SJSA1 (cell line): ENCODE measurements at regions not wholly inside any gene's neighbourhood (a gene's known extent, or its start where the extent isn't known, plus 50 kb on each side); places are given as distances from the start of the nearest gene placed in this dataset.

Source experiments
- DNase-seq, 2 experiments: peaks; one replicate each; pipeline ENCODE4 v3.0.0-alpha.2; 2015 to 2020; ENCODE audit warnings: low spot score in 2 of 2, low read depth in 1 of 2
- H3K27ac ChIP-seq: fragments of 250-450 bp; sonication (Bioruptor Pico); 2 replicates; pipeline ENCODE4 v1.5.1; 2020; ENCODE audit warnings: mild to moderate bottlenecking, moderate library complexity
- H3K27me3 ChIP-seq: fragments of 250-450 bp; sonication (Bioruptor Pico); replicated peaks from 2 replicates; pipeline ENCODE4 v1.5.1; 2020; ENCODE audit warnings: mild to moderate bottlenecking, moderate library complexity
- H3K36me3 ChIP-seq: fragments of 250-450 bp; sonication (Bioruptor Pico); 2 replicates; pipeline ENCODE4 v1.5.1; 2020; ENCODE audit warnings: mild to moderate bottlenecking
- H3K4me1 ChIP-seq: fragments of 250-450 bp; sonication (Bioruptor Pico); replicated peaks from 2 replicates; pipeline ENCODE4 v1.6.1; 2021; ENCODE audit warnings: mild to moderate bottlenecking
- H3K4me3 ChIP-seq: fragments of 250-450 bp; sonication (Bioruptor Pico); 2 replicates; pipeline ENCODE4 v1.5.1; 2020; ENCODE audit warnings: mild to moderate bottlenecking
- H3K9me3 ChIP-seq: fragments of 250-450 bp; sonication (Bioruptor Pico); replicated peaks from 2 replicates; pipeline ENCODE4 v1.5.1; 2020; ENCODE audit warnings: mild to moderate bottlenecking

GRCh38 chr4:120636120-120636630 lies 286.4 kb downstream of the PRDM5 start:
- H3K27me3 ChIP-seq = no peaks in the 10 kb centered on the region
- DNase-seq = no peak
- no peak overlapping the region for H3K4me3 ChIP-seq
- H3K27ac ChIP-seq = no peak overlapping the region
- H3K36me3 ChIP-seq = no peaks in the 10 kb centered on the region
- H3K9me3 ChIP-seq = no peaks in the 10 kb centered on the region
- no peaks in the 10 kb centered on the region for H3K4me1 ChIP-seq

- no peaks in the 10 kb centered on the region for H3K4me1 ChIP-seq
- H3K36me3 ChIP-seq = no peaks in the 10 kb centered on the region
- H3K9me3 ChIP-seq = no peaks in the 10 kb centered on the region
- no peak overlapping the region for H3K4me3 ChIP-seq
- H3K27me3 ChIP-seq = no peaks in the 10 kb centered on the region
- no peak for DNase-seq
- no peak overlapping the region for H3K27ac ChIP-seq
These were observed 288.7 kb downstream of the PRDM5 start for GRCh38 chr4:120633810-120634209.

GRCh38 chr4:120630427-120630826 lies 292.1 kb downstream of the PRDM5 start:
- H3K27ac ChIP-seq = no peak overlapping the region
- H3K4me3 ChIP-seq = no peak overlapping the region
- H3K9me3 ChIP-seq = no peaks in the 10 kb centered on the region
- H3K27me3 ChIP-seq = no peaks in the 10 kb centered on the region
- DNase-seq = no peak
- H3K36me3 ChIP-seq = no peaks in the 10 kb centered on the region
- no peaks in the 10 kb centered on the region for H3K4me1 ChIP-seq

- no peak for DNase-seq
- Histone ChIP-seq H3K4me1 (no peaks in the 10 kb centered on the region), H3K36me3 (no peaks in the 10 kb centered on the region), H3K9me3 (no peaks in the 10 kb centered on the region), H3K27me3 (no peaks in the 10 kb centered on the region), H3K27ac (no peak overlapping the region), H3K4me3 (no peak overlapping the region)
These were observed 292.9 kb downstream of the PRDM5 start for GRCh38 chr4:120629546-120630108.

GRCh38 chr4:120622601-120623000 lies 299.9 kb downstream of the PRDM5 start:
- no peaks in the 10 kb centered on the region for H3K9me3 ChIP-seq
- no peak overlapping the region for H3K4me3 ChIP-seq
- no peak for DNase-seq

DNA sequence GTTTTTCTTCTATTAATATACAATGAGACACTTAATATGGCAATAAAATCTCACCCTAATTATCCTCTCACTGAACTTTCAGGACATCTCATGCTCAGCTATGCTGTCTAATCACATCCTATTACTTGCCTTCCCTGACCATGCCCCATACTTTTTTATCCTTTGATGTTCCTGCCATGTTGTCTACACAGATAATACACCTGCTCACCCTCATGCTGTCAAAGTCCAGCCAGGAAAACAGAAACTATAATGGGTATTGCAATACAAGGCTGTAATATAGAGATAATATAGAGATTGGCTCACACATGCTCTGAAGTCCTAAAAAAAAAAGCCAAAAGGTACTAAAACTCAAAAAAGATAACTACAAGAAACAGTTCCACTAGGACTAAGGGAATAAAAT lies 305.4 kb downstream of the PRDM5 start:
- DNase-seq = no peak
- H3K27me3 ChIP-seq = no peaks in the 10 kb centered on the region
- no peaks in the 10 kb centered on the region for H3K36me3 ChIP-seq
- H3K4me3 ChIP-seq = no peak overlapping the region
- no peak overlapping the region for H3K27ac ChIP-seq
- H3K9me3 ChIP-seq = no peaks in the 10 kb centered on the region
- no peaks in the 10 kb centered on the region for H3K4me1 ChIP-seq

More at GRCh38 chr4:120622601-120623000, 299.9 kb downstream of the PRDM5 start:
- H3K36me3 ChIP-seq = no peaks in the 10 kb centered on the region
- no peak overlapping the region for H3K27ac ChIP-seq
- no peaks in the 10 kb centered on the region for H3K27me3 ChIP-seq
- no peaks in the 10 kb centered on the region for H3K4me1 ChIP-seq

- Histone ChIP-seq H3K27me3 (no peaks in the 10 kb centered on the region), H3K9me3 (no peaks in the 10 kb centered on the region), H3K4me1 (no peaks in the 10 kb centered on the region), H3K27ac (no peak overlapping the region), H3K4me3 (no peak overlapping the region), H3K36me3 (no peaks in the 10 kb centered on the region)
- DNase-seq = no peak
These were observed 306.5 kb downstream of the PRDM5 start for GRCh38 chr4:120616041-120616440.

GRCh38 chr4:120613778-120614177 lies 308.7 kb downstream of the PRDM5 start:
- Histone ChIP-seq H3K9me3 (no peaks in the 10 kb centered on the region), H3K27ac (no peak overlapping the region), H3K4me3 (no peak overlapping the region), H3K36me3 (no peaks in the 10 kb centered on the region), H3K4me1 (no peaks in the 10 kb centered on the region), H3K27me3 (no peaks in the 10 kb centered on the region)
- DNase-seq = no peak

DNA sequence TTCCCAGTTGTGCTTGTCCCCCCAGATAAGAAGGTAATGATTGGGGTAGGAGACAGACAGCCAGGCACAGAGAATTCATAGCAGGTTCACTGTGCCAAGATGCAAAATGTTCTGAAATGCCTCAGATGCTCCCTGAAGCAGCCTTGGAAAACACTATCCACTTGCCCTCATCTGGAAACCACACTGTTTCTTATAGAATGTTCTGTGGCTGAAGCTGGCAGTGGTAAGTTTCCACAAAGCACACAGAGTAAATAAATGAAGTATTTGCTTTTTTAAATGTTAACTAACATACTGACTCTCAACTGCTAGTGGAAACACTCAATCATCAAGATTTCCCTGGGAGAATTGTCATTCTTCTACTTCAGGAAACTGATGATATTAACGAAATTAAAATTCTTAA lies 311.4 kb downstream of the PRDM5 start:
- H3K27me3 ChIP-seq = no peaks in the 10 kb centered on the region
- no peak overlapping the region for H3K4me3 ChIP-seq
- H3K9me3 ChIP-seq = no peaks in the 10 kb centered on the region
- H3K27ac ChIP-seq = no peak overlapping the region
- no peaks in the 10 kb centered on the region for H3K4me1 ChIP-seq
- no peaks in the 10 kb centered on the region for H3K36me3 ChIP-seq
- DNase-seq = no peak

GRCh38 chr4:120591038-120591437 lies 331.5 kb downstream of the PRDM5 start:
- no peaks in the 10 kb centered on the region for H3K4me1 ChIP-seq

DNA sequence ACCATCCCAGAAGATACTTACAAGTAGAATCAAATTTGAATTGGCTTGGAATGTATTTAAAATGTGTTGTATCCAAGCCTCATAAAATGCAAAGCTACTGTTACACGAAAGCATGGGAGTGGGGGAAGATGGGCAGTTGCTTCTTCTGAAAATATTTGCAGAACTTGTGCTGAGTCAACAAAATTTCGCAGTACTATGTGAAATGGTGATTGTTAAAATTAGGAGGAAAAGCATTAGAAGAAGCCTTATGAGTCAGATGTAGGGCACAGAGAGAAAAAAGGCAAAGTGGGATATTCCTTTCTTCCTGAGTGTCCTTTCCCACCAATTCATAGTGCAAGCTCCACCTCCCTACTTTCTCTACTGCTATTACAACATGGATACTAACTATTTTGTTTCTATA lies 332.7 kb downstream of the PRDM5 start:
- H3K4me1 ChIP-seq = no peaks in the 10 kb centered on the region
- no peaks in the 10 kb centered on the region for H3K27me3 ChIP-seq
- no peaks in the 10 kb centered on the region for H3K9me3 ChIP-seq
- no peak for DNase-seq
- no peaks in the 10 kb centered on the region for H3K36me3 ChIP-seq
- H3K4me3 ChIP-seq = no peak overlapping the region
- H3K27ac ChIP-seq = no peak overlapping the region

More at GRCh38 chr4:120591038-120591437, 331.5 kb downstream of the PRDM5 start:
- no peaks in the 10 kb centered on the region for H3K27me3 ChIP-seq
- H3K36me3 ChIP-seq = no peaks in the 10 kb centered on the region
- no peak overlapping the region for H3K27ac ChIP-seq
- DNase-seq = no peak
- H3K4me3 ChIP-seq = no peak overlapping the region
- H3K9me3 ChIP-seq = no peaks in the 10 kb centered on the region

GRCh38 chr4:120568731-120569130 lies 353.8 kb downstream of the PRDM5 start:
- no peaks in the 10 kb centered on the region for H3K4me1 ChIP-seq
- no peak for DNase-seq
- H3K4me3 ChIP-seq = no peak overlapping the region
- no peaks in the 10 kb centered on the region for H3K27me3 ChIP-seq
- H3K9me3 ChIP-seq = no peaks in the 10 kb centered on the region
- H3K27ac ChIP-seq = no peak overlapping the region
- H3K36me3 ChIP-seq = no peaks in the 10 kb centered on the region

DNA sequence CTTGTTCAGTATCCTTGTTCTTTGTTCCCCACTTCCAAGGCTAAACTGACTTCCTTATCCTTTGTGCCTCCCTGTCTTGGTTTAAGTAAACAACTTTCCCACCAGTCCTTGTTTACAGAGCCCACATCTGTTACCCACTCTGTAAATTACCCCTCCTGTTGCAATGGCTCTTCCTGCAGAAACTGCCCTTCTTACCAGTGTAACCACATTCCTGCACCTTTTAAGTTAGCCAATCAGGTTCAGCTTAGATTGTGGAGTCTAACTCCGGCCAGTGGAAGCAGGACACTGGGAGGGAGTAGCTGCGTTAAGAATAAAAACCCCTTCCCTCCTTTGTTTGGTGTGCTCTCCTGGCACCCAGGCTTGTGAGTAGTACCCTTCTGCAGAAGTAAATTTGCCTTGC lies 360.9 kb downstream of the PRDM5 start:
- Histone ChIP-seq H3K36me3 (no peaks in the 10 kb centered on the region), H3K4me3 (no peak overlapping the region), H3K27me3 (no peaks in the 10 kb centered on the region), H3K4me1 (no peaks in the 10 kb centered on the region), H3K9me3 (no peaks in the 10 kb centered on the region), H3K27ac (no peak overlapping the region)
- DNase-seq = no peak

- no peaks in the 10 kb centered on the region for H3K36me3 ChIP-seq
- no peak overlapping the region for H3K4me3 ChIP-seq
- no peaks in the 10 kb centered on the region for H3K4me1 ChIP-seq
- no peaks in the 10 kb centered on the region for H3K27me3 ChIP-seq
- DNase-seq = no peak
- H3K27ac ChIP-seq = no peak overlapping the region
- H3K9me3 ChIP-seq = no peaks in the 10 kb centered on the region; the same call in 1 of the 2 replicates
These were observed 365.2 kb downstream of the PRDM5 start for GRCh38 chr4:120557372-120557771.

DNA sequence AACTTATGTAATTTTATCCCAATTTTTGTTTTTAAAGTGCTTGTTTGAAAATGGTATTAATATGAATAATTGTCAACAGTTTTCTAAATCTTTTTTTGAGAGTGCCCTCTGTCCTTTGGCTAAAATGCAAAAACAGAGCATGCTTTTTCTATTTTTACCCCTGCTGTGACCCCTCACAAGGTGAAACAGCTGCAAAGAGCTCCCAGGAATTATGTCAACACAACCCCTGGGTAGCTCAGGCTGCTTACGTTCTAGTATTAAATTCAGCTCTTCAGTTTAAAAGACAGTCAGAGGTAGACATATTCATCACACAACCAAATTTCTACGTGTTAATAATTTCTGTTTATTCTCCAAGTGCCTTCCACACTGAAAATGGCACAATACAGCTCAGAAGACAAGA lies 367.5 kb downstream of the PRDM5 start:
- Histone ChIP-seq H3K9me3 (no peaks in the 10 kb centered on the region; the same call in 1 of the 2 replicates), H3K4me3 (no peak overlapping the region), H3K27me3 (no peaks in the 10 kb centered on the region), H3K4me1 (no peaks in the 10 kb centered on the region), H3K27ac (no peak overlapping the region), H3K36me3 (no peaks in the 10 kb centered on the region)
- no peak for DNase-seq
